HepG2 (cell line): ENCODE measurements at regions not wholly inside any gene's neighbourhood (a gene's known extent, or its start where the extent isn't known, plus 50 kb on each side); places are given as distances from the start of the nearest gene placed in this dataset.

ENCODE experiments used
- ATAC-seq: fragments of 200-7000 bp; cut with Tn5 transposase; 3 replicates; pipeline ENCODE4 v1.9.1; 2020; ENCODE audit warnings: mild to moderate bottlenecking, moderate library complexity
- BruUV-seq: library from RNA; stranded (reverse); fragments of 400-500 nt; replicated peaks from 2 replicates; lab custom pipeline; 2021; lab: Mats Ljungman, UMichigan
- CTCF ChIA-PET: fragments of 300-600 bp; formaldehyde crosslinking; extraction: SDS; loops from one replicate; lab custom pipeline; 2021; ENCODE audit warnings: low total read pairs, inconsistent platforms, low intra/inter-chr PET ratio; lab: Yijun Ruan, JAX
- POLR2A ChIA-PET: fragments of 350-600 bp; sonication (Branson Sonifier 250); formaldehyde crosslinking; loops from one replicate; lab custom pipeline; 2020; ENCODE audit warnings: antibody characterized with exemption, inconsistent platforms; lab: Yijun Ruan, JAX
- DNase-seq: peaks from one replicate; pipeline ENCODE4 v3.0.0-alpha.2; 2015; ENCODE audit warnings: low spot score
- FAIRE-seq: peaks from 3 replicates; lab custom pipeline; 2011; peaks lifted over from hg19 to GRCh38; lab: Jason Lieb, UNC
- H2AFZ ChIP-seq: one replicate; pipeline ENCODE4 v1.6.1; 2011; ENCODE audit warnings: low read length, inconsistent platforms
- H3K27ac ChIP-seq: fragments of 300-600 bp; 3 replicates; pipeline ENCODE4 v1.8.0; 2011; ENCODE audit warnings: mixed run types, mild to moderate bottlenecking, mixed read lengths, low read length, inconsistent platforms; ENCODE audit not compliant: insufficient read depth; ENCODE audit errors: extremely low read length
- H3K27me3 ChIP-seq, 2 experiments: fragments of 200-600 bp in 1 of 2; 2 replicates in 1 of 2; 3 replicates in 1 of 2; pipeline versions ENCODE4 v1.6.0 to v1.8.0; 2011; ENCODE audit warnings: low read length in 2 of 2, mild to moderate bottlenecking in 2 of 2, moderate library complexity in 2 of 2, inconsistent platforms in 1 of 2; ENCODE audit not compliant: insufficient read depth in 2 of 2, control insufficient read depth in 1 of 2
- H3K36me3 ChIP-seq, 2 experiments: fragments of 200-600 bp in 1 of 2; replicated peaks in 1 of 2; 2 replicates in 1 of 2; 3 replicates in 1 of 2; pipeline versions ENCODE4 v1.5.1 to v1.8.0; 2011; ENCODE audit warnings: low read length in 2 of 2, inconsistent platforms in 1 of 2; ENCODE audit not compliant: insufficient read depth in 2 of 2, control insufficient read depth in 1 of 2
- H3K4me1 ChIP-seq: 2 replicates; pipeline ENCODE4 v1.5.1; 2012; ENCODE audit warnings: low read length, inconsistent platforms; ENCODE audit not compliant: insufficient read depth
- H3K4me2 ChIP-seq: 2 replicates; pipeline ENCODE4 v1.6.0; 2011; ENCODE audit warnings: low read depth, low read length, inconsistent platforms
- H3K4me3 ChIP-seq, 3 experiments: fragments of 200-600 bp in 1 of 3; sonication (generic), shearing (Covaris generic) in 1 of 3; replicated peaks in 1 of 3; 2 replicates each; pipeline ENCODE4 v1.5.1; 2011 to 2016; ENCODE audit warnings: low read length in 3 of 3, inconsistent platforms in 2 of 3, low read depth in 2 of 3, mild to moderate bottlenecking in 2 of 3, control low read depth in 1 of 3, mixed read lengths in 1 of 3; ENCODE audit not compliant: insufficient read depth in 1 of 3
- H3K79me2 ChIP-seq: one replicate; pipeline ENCODE4 v1.6.1; 2011; ENCODE audit warnings: low read length, inconsistent platforms; ENCODE audit not compliant: insufficient read depth
- H3K9ac ChIP-seq: 2 replicates; pipeline ENCODE4 v1.6.0; 2011; ENCODE audit warnings: mild to moderate bottlenecking, low read depth, low read length, inconsistent platforms; ENCODE audit not compliant: insufficient read depth
- H3K9me3 ChIP-seq: 2 replicates; pipeline ENCODE4 v1.5.1; 2012; ENCODE audit warnings: mild to moderate bottlenecking, low read length
- H4K20me1 ChIP-seq: 2 replicates; pipeline ENCODE4 v1.6.0; 2011; ENCODE audit warnings: inconsistent platforms, mild to moderate bottlenecking, low read length, moderate library complexity; ENCODE audit not compliant: insufficient read depth
- BRCA1 ChIP-seq: sonication (generic); formaldehyde crosslinking; IDR thresholded peaks from 2 replicates; pipeline ENCODE4 v1.4.0; 2020; ENCODE audit warnings: missing genetic modification reagents
- EED ChIP-seq: sonication (generic); formaldehyde crosslinking; IDR thresholded peaks from 2 replicates; pipeline ENCODE4 v1.5.0; 2020; ENCODE audit warnings: mild to moderate bottlenecking, missing genetic modification reagents
- EP300 ChIP-seq, 3 experiments: sonication (generic) in 1 of 3; formaldehyde crosslinking in 1 of 3; IDR thresholded peaks; 2 replicates each; pipeline versions ENCODE4 v1.5.1 to v1.6.1; 2011 to 2020; ENCODE audit warnings: low read depth in 2 of 3, low read length in 2 of 3, borderline replicate concordance in 1 of 3, improper control_type of control experiment in 1 of 3, mild to moderate bottlenecking in 1 of 3, missing genetic modification reagents in 1 of 3, moderate library complexity in 1 of 3
- HOXA5 ChIP-seq: sonication (generic); formaldehyde crosslinking; IDR thresholded peaks from 2 replicates; pipeline ENCODE4 v1.4.0; 2020; ENCODE audit warnings: missing genetic modification reagents
- MXI1 ChIP-seq: IDR thresholded peaks from 3 replicates; pipeline ENCODE4 v1.6.1; 2012; ENCODE audit warnings: low read depth, low read length, inconsistent platforms, borderline replicate concordance
- NAIF1 ChIP-seq: sonication (generic); formaldehyde crosslinking; IDR thresholded peaks from 2 replicates; pipeline ENCODE4 v1.5.0; 2020; ENCODE audit warnings: mild to moderate bottlenecking, missing genetic modification reagents, borderline replicate concordance
- NCOR1 ChIP-seq: fragments of 200-600 bp; sonication (generic); IDR thresholded peaks from 2 replicates; pipeline ENCODE4 v1.7.0; 2017; ENCODE audit warnings: antibody characterized with exemption, low read length, borderline replicate concordance
- NFIB ChIP-seq: sonication (generic); formaldehyde crosslinking; IDR thresholded peaks from 2 replicates; pipeline ENCODE4 v1.9.0; 2021; ENCODE audit warnings: missing genetic modification reagents, mild to moderate bottlenecking, borderline replicate concordance
- PCBP1 ChIP-seq: fragments of 200-400 bp; formaldehyde crosslinking; IDR thresholded peaks from 2 replicates; pipeline ENCODE4 v1.6.1; 2017; ENCODE audit warnings: mild to moderate bottlenecking, low read depth, low read length, borderline replicate concordance
- PHF21A ChIP-seq: sonication (generic); formaldehyde crosslinking; IDR thresholded peaks from 2 replicates; pipeline ENCODE4 v1.5.0; 2020; ENCODE audit warnings: mild to moderate bottlenecking, missing genetic modification reagents
- SALL2 ChIP-seq: sonication (generic); formaldehyde crosslinking; IDR thresholded peaks from 2 replicates; pipeline ENCODE4 v1.8.1; 2023; ENCODE audit warnings: mild to moderate bottlenecking, missing genetic modification reagents, inconsistent platforms
- SMARCC2 ChIP-seq: fragments of 450-650 bp; IDR thresholded peaks from 2 replicates; pipeline ENCODE4 v1.6.1; 2017; ENCODE audit warnings: antibody characterized with exemption, mild to moderate bottlenecking
- ZMAT5 ChIP-seq: sonication (generic); formaldehyde crosslinking; IDR thresholded peaks from 2 replicates; pipeline ENCODE4 v1.5.0; 2020; ENCODE audit warnings: mild to moderate bottlenecking, low read depth, missing genetic modification reagents, borderline replicate concordance
- ZNF121 ChIP-seq: sonication (generic); formaldehyde crosslinking; IDR thresholded peaks from 2 replicates; pipeline ENCODE4 v1.5.0; 2020; ENCODE audit warnings: mild to moderate bottlenecking, missing genetic modification reagents
- ZNF329 ChIP-seq: sonication (generic); formaldehyde crosslinking; IDR thresholded peaks from 2 replicates; pipeline ENCODE4 v1.9.0; 2021; ENCODE audit warnings: low read depth, mild to moderate bottlenecking, missing genetic modification reagents
- ZNF331 ChIP-seq: sonication (generic); formaldehyde crosslinking; IDR thresholded peaks from 2 replicates; pipeline ENCODE4 v1.4.0; 2020; ENCODE audit warnings: missing genetic modification reagents
- ZNF503 ChIP-seq: sonication (generic); formaldehyde crosslinking; IDR thresholded peaks from 2 replicates; pipeline ENCODE4 v1.4.0; 2020; ENCODE audit warnings: missing genetic modification reagents
- ZNF704 ChIP-seq: sonication (generic); formaldehyde crosslinking; IDR thresholded peaks from 2 replicates; pipeline ENCODE4 v1.8.1; 2023; ENCODE audit warnings: mild to moderate bottlenecking, inconsistent platforms, moderate library complexity, missing genetic modification reagents, borderline replicate concordance
- WGBS: methylation state at CpG from one replicate; pipeline ENCODE4 v1.1.6; 2017; ENCODE audit warnings: low lambda C conversion rate; 5-methylcytosine and 5-hydroxymethylcytosine counted together
- in situ Hi-C: cut with HindIII; loops from 2 replicates; pipeline ENCODE4 v1.10.0; 2017; ENCODE audit warnings: low pct_unique_long_range_greater_than_20kb; ENCODE audit not compliant: extremely low pct_ligation_motif_present
- intact Hi-C: fragments of 100-400 bp; cut with micrococcal nuclease; formaldehyde crosslinking; loops from one replicate; pipeline ENCODE4 v1.10.0; 2022; ENCODE audit not compliant: unreplicated experiment

- no peak for TF ChIP-seq ZNF503 (CRISPR knock-in tag)
- TF ChIP-seq MXI1, result no peak
- TF ChIP-seq ZNF704 (CRISPR knock-in tag), result no peak
- TF ChIP-seq, all 625 proteins: peak for 0
Measured at GRCh38 chr21:16455526-16455925, 725.7 kb downstream of the USP25 start (continued).

GRCh38 chr21:16455978-16456377, 726.2 kb downstream of the USP25 start:
- no peak overlapping the region for H3K4me2 ChIP-seq
- H3K27ac ChIP-seq, result no peak overlapping the region
- no peaks in the 10 kb centered on the region for H3K36me3 ChIP-seq
- H3K27me3 ChIP-seq, result no peaks in the 10 kb centered on the region
- 10% methylated on average over 5 of the region's 5 CpGs for WGBS
- H3K9ac ChIP-seq, result no peak overlapping the region
- in situ Hi-C loops, result no loop called here
- ATAC-seq, result no peak
- no peaks in the 10 kb centered on the region for H3K9me3 ChIP-seq
- no peaks in the 10 kb centered on the region for H3K4me1 ChIP-seq
- ChIA-PET CTCF (no interaction called here), POLR2A (no interaction called here)
- no peak for DNase-seq
- no TSS peak for BruUV-seq
- H2AFZ ChIP-seq, result no peak overlapping the region
- no peak for FAIRE-seq
- intact Hi-C loops, result no loop called here
- no peaks in the 10 kb centered on the region for H4K20me1 ChIP-seq
- H3K4me3 ChIP-seq, result no peak overlapping the region
- H3K79me2 ChIP-seq, result no peaks in the 10 kb centered on the region
- no peak for TF ChIP-seq SMARCC2
- TF ChIP-seq BRCA1, result no peak
- no peak for TF ChIP-seq ZNF121 (CRISPR knock-in tag)
- TF ChIP-seq NAIF1, result no peak
- TF ChIP-seq PCBP1, result no peak
- no peak for TF ChIP-seq SALL2 (CRISPR knock-in tag)
- no peak for TF ChIP-seq PHF21A (CRISPR knock-in tag)
- TF ChIP-seq NCOR1, result no peak
- TF ChIP-seq EED (CRISPR knock-in tag), result no peak
- no peak for TF ChIP-seq ZMAT5
- no peak for TF ChIP-seq ZNF331 (CRISPR knock-in tag)
- no peak for TF ChIP-seq NFIB (CRISPR knock-in tag)
- no peak for TF ChIP-seq EP300 (IDR thresholded peaks at IDR 0.05; ENCODE audit: low read depth in 2 of 2, low read length in 2 of 2)
- no peak for TF ChIP-seq EP300 (CRISPR knock-in tag; IDR thresholded peaks at IDR 0.05; ENCODE audit: borderline replicate concordance)
- no peak for TF ChIP-seq HOXA5 (CRISPR knock-in tag)
- TF ChIP-seq ZNF329, result no peak
